K562 (cell line): ENCODE measurements at regions not wholly inside any gene's neighbourhood (a gene's known extent, or its start where the extent isn't known, plus 50 kb on each side); places are given as distances from the start of the nearest gene placed in this dataset.

Source experiments
- ATAC-seq: fragments of 200-7000 bp; cut with Tn5 transposase; 3 replicates; pipeline ENCODE4 v1.9.1; 2020; ENCODE audit warnings: moderate library complexity
- BruUV-seq: library from RNA; stranded (reverse); fragments of 400-500 nt; replicated peaks from 2 replicates; lab custom pipeline; 2021; lab: Mats Ljungman, UMichigan
- CTCF ChIA-PET: fragments of 300-600 bp; formaldehyde crosslinking; extraction: SDS; loops from one replicate; lab custom pipeline; 2021; ENCODE audit warnings: low intra/inter-chr PET ratio; lab: Yijun Ruan, JAX
- POLR2A ChIA-PET: fragments of 300-600, 350-650 bp; sonication (Branson Sonifier 250); formaldehyde crosslinking; extraction: SDS; loops from one replicate; lab custom pipeline; 2021; ENCODE audit warnings: antibody characterized with exemption, inconsistent platforms; lab: Yijun Ruan, JAX
- DNase-seq, 4 experiments: peaks; one replicate each; pipeline versions ENCODE4 v3.0.0 to v3.0.0-alpha.2; 2011 to 2018; ENCODE audit warnings: low spot score in 3 of 4, mixed read lengths in 3 of 4; ENCODE audit errors: extremely low read depth in 1 of 4
- FAIRE-seq: peaks from 2 replicates; lab custom pipeline; 2011; peaks lifted over from hg19 to GRCh38; lab: Jason Lieb, UNC
- H2AFZ ChIP-seq: 2 replicates; pipeline ENCODE4 v1.6.0; 2011; ENCODE audit warnings: low read depth, low read length, control low read depth, inconsistent platforms
- H3K27ac ChIP-seq: fragments of 200-600 bp; 3 replicates; pipeline ENCODE4 v1.8.0; 2011; ENCODE audit warnings: low read depth, mild to moderate bottlenecking, control low read depth, inconsistent platforms, low read length, moderate library complexity, mixed read lengths; ENCODE audit errors: extremely low read depth
- H3K27me3 ChIP-seq, 2 experiments: fragments of 300-600 bp in 1 of 2; 2 replicates in 1 of 2; 3 replicates in 1 of 2; pipeline versions ENCODE4 v1.6.0 to v1.8.0; 2011; ENCODE audit warnings: inconsistent platforms in 2 of 2, low read length in 2 of 2, mild to moderate bottlenecking in 1 of 2, mixed read lengths in 1 of 2, moderate library complexity in 1 of 2; ENCODE audit not compliant: control insufficient read depth in 2 of 2, insufficient read depth in 2 of 2
- H3K36me3 ChIP-seq: fragments of 300-600 bp; 3 replicates; pipeline ENCODE4 v1.8.0; 2011; ENCODE audit warnings: mild to moderate bottlenecking, low read length, inconsistent platforms; ENCODE audit not compliant: control insufficient read depth, insufficient read depth
- H3K4me1 ChIP-seq, 2 experiments: fragments of 200-600 bp in 1 of 2; replicated peaks in 1 of 2; 2 replicates in 1 of 2; 3 replicates in 1 of 2; pipeline versions ENCODE4 v1.5.1 to v1.8.0; 2011; ENCODE audit warnings: inconsistent platforms in 2 of 2, low read length in 2 of 2, mild to moderate bottlenecking in 1 of 2, mixed read lengths in 1 of 2, moderate library complexity in 1 of 2; ENCODE audit not compliant: control insufficient read depth in 2 of 2, insufficient read depth in 2 of 2
- H3K4me2 ChIP-seq: 2 replicates; pipeline ENCODE4 v1.6.1; 2011; ENCODE audit warnings: low read length, control low read depth, inconsistent platforms, mixed read lengths; ENCODE audit not compliant: insufficient read depth
- H3K4me3 ChIP-seq: fragments of 200-600 bp; sonication (generic), shearing (Covaris generic); 2 replicates; pipeline ENCODE4 v1.5.1; 2016; ENCODE audit warnings: control low read depth, inconsistent platforms
- H3K79me2 ChIP-seq: fragments of 200-600 bp; 3 replicates; pipeline ENCODE4 v1.8.0; 2011; ENCODE audit warnings: low read length, inconsistent platforms; ENCODE audit not compliant: control insufficient read depth, insufficient read depth
- H3K9ac ChIP-seq, 2 experiments: 2 replicates each; pipeline versions ENCODE4 v1.6.0 to v1.6.1; 2011; ENCODE audit warnings: low read depth in 2 of 2, low read length in 2 of 2, control low read depth in 1 of 2, inconsistent platforms in 1 of 2, mild to moderate bottlenecking in 1 of 2, mixed read lengths in 1 of 2; ENCODE audit not compliant: insufficient read depth in 1 of 2
- H3K9me1 ChIP-seq: one replicate; pipeline ENCODE4 v1.6.0; 2011; ENCODE audit warnings: inconsistent platforms, mild to moderate bottlenecking, low read length, moderate library complexity; ENCODE audit not compliant: control insufficient read depth, insufficient read depth
- H3K9me3 ChIP-seq: replicated peaks from 2 replicates; pipeline ENCODE4 v1.5.1; 2011; ENCODE audit warnings: low read depth, low read length, inconsistent platforms; ENCODE audit not compliant: control insufficient read depth, insufficient read depth
- H4K20me1 ChIP-seq: replicated peaks from 2 replicates; pipeline ENCODE4 v1.6.1; 2011; ENCODE audit warnings: low read length, inconsistent platforms, mixed read lengths; ENCODE audit not compliant: control insufficient read depth, insufficient read depth
- ARHGAP35 ChIP-seq: fragments of 450-650 bp; IDR thresholded peaks from 2 replicates; pipeline ENCODE4 v1.6.1; 2018; ENCODE audit not compliant: partially characterized antibody
- BRF1 ChIP-seq: IDR thresholded peaks from 3 replicates; pipeline ENCODE4 v1.6.1; 2011; ENCODE audit warnings: borderline replicate concordance, mild to moderate bottlenecking; ENCODE audit not compliant: insufficient read length; ENCODE audit errors: extremely low read depth
- MNT ChIP-seq, 2 experiments: fragments of 450-650 bp; conservative IDR thresholded peaks; 2 replicates each; pipeline ENCODE4 v1.6.1; 2017; ENCODE audit warnings: mild to moderate bottlenecking in 2 of 2, moderate library complexity in 2 of 2
- PML ChIP-seq: IDR thresholded peaks from 2 replicates; pipeline ENCODE4 v1.6.1; 2012; ENCODE audit warnings: low read length, inconsistent platforms
- ZNF785 ChIP-seq: fragments of 250-450 bp; sonication (Bioruptor Pico); IDR thresholded peaks from 2 replicates; pipeline ENCODE4 v1.4.0; 2020; ENCODE audit warnings: mild to moderate bottlenecking
- WGBS: fragments of 100-300 bp; shearing (Covaris generic); methylation state at CpG from one replicate; pipeline ENCODE4 v1.1.6; 2016; ENCODE audit warnings: low coverage, mixed read lengths; ENCODE audit not compliant: insufficient coverage; ENCODE audit errors: missing lambda C conversion rate; 5-methylcytosine and 5-hydroxymethylcytosine counted together
- in situ Hi-C: fragments of 300-500 bp; cut with MboI; formaldehyde crosslinking; loops from 4 replicates; pipeline ENCODE4 v1.15.0; 2018; ENCODE audit warnings: inconsistent platforms, mixed read lengths
- intact Hi-C: fragments of 100-400 bp; cut with micrococcal nuclease; formaldehyde crosslinking; loops from 2 replicates; pipeline ENCODE4 v1.14.2; 2022

GRCh38 chr18:39366656-39367055, 1801.1 kb upstream of the CELF4 start (continued):
- no peak for TF ChIP-seq MNT (conservative IDR thresholded peaks at IDR 0.05)
- TF ChIP-seq BRF1 = no peak
- TF ChIP-seq, all 486 proteins: peak for 0

- H3K27me3 ChIP-seq = no peaks in the 10 kb centered on the region
- no peaks in the 10 kb centered on the region for H3K36me3 ChIP-seq
- POLR2A ChIA-PET = no interaction called here
- DNase-seq = no peak
- in situ Hi-C loops = no loop called here
- no peaks in the 10 kb centered on the region for H3K9me3 ChIP-seq
- BruUV-seq = no TSS peak
- ATAC-seq = no peak
- H3K4me2 ChIP-seq = no peak overlapping the region
- H3K9me1 ChIP-seq = no peaks in the 10 kb centered on the region
- no peak overlapping the region for H2AFZ ChIP-seq
- FAIRE-seq = no peak
- intact Hi-C loops = no loop called here
- H3K27ac ChIP-seq = no peak overlapping the region
- TF ChIP-seq ARHGAP35 = no peak
- TF ChIP-seq PML = no peak
- TF ChIP-seq ZNF785 (CRISPR knock-in tag) = no peak
- TF ChIP-seq, all 486 proteins: peak for 0
- H3K4me3 ChIP-seq = no peak overlapping the region
- 2% methylated on average over 3 of the region's 3 CpGs for WGBS
- H3K4me1 ChIP-seq = no peaks in the 10 kb centered on the region
- H4K20me1 ChIP-seq = no peaks in the 10 kb centered on the region
- CTCF ChIA-PET = no interaction called here
- H3K9ac ChIP-seq = no peak overlapping the region
- no peaks in the 10 kb centered on the region for H3K79me2 ChIP-seq
These were observed 1800.4 kb upstream of the CELF4 start for GRCh38 chr18:39365836-39366485.
